K562 (cell line): ENCODE measurements at regions not wholly inside any gene's neighbourhood (a gene's known extent, or its start where the extent isn't known, plus 50 kb on each side); places are given as distances from the start of the nearest gene placed in this dataset.

Experiments used
- HNRNPH1 ChIP-seq: fragments of 200-400 bp; formaldehyde crosslinking; optimal IDR thresholded peaks from 2 replicates; pipeline ENCODE3; 2017; ENCODE audit warnings: low read depth, mild to moderate bottlenecking, low read length, moderate library complexity
- NFRKB ChIP-seq: fragments of 450-650 bp; IDR thresholded peaks from 2 replicates; pipeline ENCODE4 v1.6.1; 2016; ENCODE audit warnings: low read depth
- RFX5 ChIP-seq: IDR thresholded peaks from 2 replicates; pipeline ENCODE4 v1.6.1; 2011; ENCODE audit warnings: low read depth, mild to moderate bottlenecking, improper control_type of control experiment, low read length
- SRF ChIP-seq, 2 experiments: fragments of 250-450, 450-650 bp in 1 of 2; sonication (Bioruptor Pico) in 1 of 2; sonication (generic) in 1 of 2; formaldehyde crosslinking; IDR thresholded peaks; 2 replicates each; pipeline versions ENCODE4 v1.5.0 to v1.5.1; 2020 to 2022; ENCODE audit warnings: mild to moderate bottlenecking in 1 of 2, missing genetic modification reagents in 1 of 2
- ZFP30 ChIP-seq: fragments of 250-450 bp; sonication (Bioruptor Pico); IDR thresholded peaks from 2 replicates; pipeline ENCODE4 v1.8.0; 2022; ENCODE audit warnings: moderate library complexity, mild to moderate bottlenecking, inconsistent platforms, borderline replicate concordance
- ZNF583 ChIP-seq: fragments of 250-450 bp; sonication (Bioruptor Pico); IDR thresholded peaks from 2 replicates; pipeline ENCODE4 v1.4.0; 2020
- ZNF76 ChIP-seq: fragments of 250-450 bp; sonication (Bioruptor Pico); IDR thresholded peaks from 2 replicates; pipeline ENCODE4 v1.4.0; 2020; ENCODE audit warnings: mild to moderate bottlenecking, moderate library complexity, borderline replicate concordance
- TF ChIP-seq, protein P1 (sequence below), 3 experiments: fragments of 200-800 bp in 1 of 3; sonication (Bioruptor generic) in 1 of 3; sonication (generic) in 1 of 3; formaldehyde crosslinking in 1 of 3; IDR thresholded peaks; 2 replicates each; pipeline versions ENCODE4 v1.6.1 to v1.8.0; 2016 to 2022; ENCODE audit warnings: mild to moderate bottlenecking in 2 of 3, missing compliant biosample characterization in 2 of 3, missing genetic modification characterization in 2 of 3, missing genetic modification reagents in 1 of 3
- TF ChIP-seq, protein P2 (sequence below): sonication (generic); formaldehyde crosslinking; IDR thresholded peaks from 2 replicates; pipeline ENCODE4 v1.8.0; 2022; ENCODE audit warnings: missing genetic modification reagents, mild to moderate bottlenecking, moderate library complexity, borderline replicate concordance
- TF ChIP-seq, protein P3 (sequence below): sonication (generic); formaldehyde crosslinking; IDR thresholded peaks from 2 replicates; pipeline ENCODE4 v1.8.1; 2023; ENCODE audit warnings: mild to moderate bottlenecking, missing genetic modification reagents

DNA sequence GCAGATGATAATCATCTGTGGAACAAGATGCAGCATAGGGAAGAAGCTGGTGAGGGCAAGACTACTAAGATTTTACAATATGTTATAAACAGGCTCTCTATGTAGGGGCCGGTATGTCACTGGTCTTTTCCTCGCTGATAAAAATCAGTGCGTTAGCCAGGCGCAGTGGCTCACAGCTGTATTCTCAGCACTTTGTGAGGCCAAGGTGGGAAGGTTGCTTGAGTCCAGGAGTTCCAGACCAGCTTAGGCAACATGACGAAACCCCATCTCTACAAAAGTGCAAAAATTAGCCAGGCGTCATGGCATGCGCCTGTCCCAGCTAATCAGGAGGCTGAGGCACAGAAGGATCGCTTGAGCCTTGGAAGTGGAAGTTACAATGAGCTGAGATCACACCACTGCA lies 135.9 kb downstream of the TUSC1 start (continued):
- TF ChIP-seq, protein P1, sequence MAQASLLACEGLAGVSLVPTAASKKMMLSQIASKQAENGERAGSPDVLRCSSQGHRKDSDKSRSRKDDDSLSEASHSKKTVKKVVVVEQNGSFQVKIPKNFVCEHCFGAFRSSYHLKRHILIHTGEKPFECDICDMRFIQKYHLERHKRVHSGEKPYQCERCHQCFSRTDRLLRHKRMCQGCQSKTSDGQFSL (CRISPR knock-in tag; IDR thresholded peaks at IDR 0.05), result no peak
- TF ChIP-seq, protein P1 (tag; IDR thresholded peaks at IDR 0.05), result no peak
- TF ChIP-seq, protein P2, sequence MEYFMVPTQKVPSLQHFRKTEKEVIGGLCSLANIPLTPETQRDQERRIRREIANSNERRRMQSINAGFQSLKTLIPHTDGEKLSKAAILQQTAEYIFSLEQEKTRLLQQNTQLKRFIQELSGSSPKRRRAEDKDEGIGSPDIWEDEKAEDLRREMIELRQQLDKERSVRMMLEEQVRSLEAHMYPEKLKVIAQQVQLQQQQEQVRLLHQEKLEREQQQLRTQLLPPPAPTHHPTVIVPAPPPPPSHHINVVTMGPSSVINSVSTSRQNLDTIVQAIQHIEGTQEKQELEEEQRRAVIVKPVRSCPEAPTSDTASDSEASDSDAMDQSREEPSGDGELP, result no peak
- TF ChIP-seq NFRKB (no peak), ZNF583 (CRISPR knock-in tag) (no peak), RFX5 (no peak), HNRNPH1 (no peak), SRF (CRISPR knock-in tag; IDR thresholded peaks at IDR 0.05) (no peak), ZNF76 (no peak), ZFP30 (CRISPR knock-in tag) (no peak)
- TF ChIP-seq, protein P3, sequence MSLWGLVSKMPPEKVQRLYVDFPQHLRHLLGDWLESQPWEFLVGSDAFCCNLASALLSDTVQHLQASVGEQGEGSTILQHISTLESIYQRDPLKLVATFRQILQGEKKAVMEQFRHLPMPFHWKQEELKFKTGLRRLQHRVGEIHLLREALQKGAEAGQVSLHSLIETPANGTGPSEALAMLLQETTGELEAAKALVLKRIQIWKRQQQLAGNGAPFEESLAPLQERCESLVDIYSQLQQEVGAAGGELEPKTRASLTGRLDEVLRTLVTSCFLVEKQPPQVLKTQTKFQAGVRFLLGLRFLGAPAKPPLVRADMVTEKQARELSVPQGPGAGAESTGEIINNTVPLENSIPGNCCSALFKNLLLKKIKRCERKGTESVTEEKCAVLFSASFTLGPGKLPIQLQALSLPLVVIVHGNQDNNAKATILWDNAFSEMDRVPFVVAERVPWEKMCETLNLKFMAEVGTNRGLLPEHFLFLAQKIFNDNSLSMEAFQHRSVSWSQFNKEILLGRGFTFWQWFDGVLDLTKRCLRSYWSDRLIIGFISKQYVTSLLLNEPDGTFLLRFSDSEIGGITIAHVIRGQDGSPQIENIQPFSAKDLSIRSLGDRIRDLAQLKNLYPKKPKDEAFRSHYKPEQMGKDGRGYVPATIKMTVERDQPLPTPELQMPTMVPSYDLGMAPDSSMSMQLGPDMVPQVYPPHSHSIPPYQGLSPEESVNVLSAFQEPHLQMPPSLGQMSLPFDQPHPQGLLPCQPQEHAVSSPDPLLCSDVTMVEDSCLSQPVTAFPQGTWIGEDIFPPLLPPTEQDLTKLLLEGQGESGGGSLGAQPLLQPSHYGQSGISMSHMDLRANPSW (CRISPR knock-in tag), result no peak
